HG02623 (cell line): ENCODE measurements at regions not wholly inside any gene's neighbourhood (a gene's known extent, or its start where the extent isn't known, plus 50 kb on each side); places are given as distances from the start of the nearest gene placed in this dataset.

Experiments
- ATAC-seq: cut with Tn5 transposase; IDR thresholded peaks from one replicate; pipeline ENCODE4 v1.9.1; 2021; ENCODE audit warnings: moderate library complexity; ENCODE audit not compliant: unreplicated experiment

DNA sequence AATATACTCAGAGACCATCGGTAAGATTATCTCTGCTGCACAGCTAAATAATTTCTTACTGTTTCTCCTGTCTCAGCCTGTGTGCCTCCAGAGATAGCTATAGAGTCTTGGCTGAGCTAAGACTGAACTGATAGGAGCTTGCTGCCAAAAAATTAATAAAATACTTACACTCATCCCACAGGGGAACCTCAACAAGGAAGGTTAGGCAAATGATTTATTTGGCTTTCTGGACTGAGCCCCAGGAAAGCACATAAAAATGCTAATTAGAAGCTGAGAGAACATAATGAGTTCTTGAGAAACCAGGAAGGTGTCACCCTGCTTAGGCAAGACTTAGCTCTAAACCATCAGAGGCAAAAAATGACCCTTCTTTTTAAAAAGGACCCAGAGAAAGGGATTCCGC, 534.5 kb downstream of the TNS3 start:
- no peak for ATAC-seq

DNA sequence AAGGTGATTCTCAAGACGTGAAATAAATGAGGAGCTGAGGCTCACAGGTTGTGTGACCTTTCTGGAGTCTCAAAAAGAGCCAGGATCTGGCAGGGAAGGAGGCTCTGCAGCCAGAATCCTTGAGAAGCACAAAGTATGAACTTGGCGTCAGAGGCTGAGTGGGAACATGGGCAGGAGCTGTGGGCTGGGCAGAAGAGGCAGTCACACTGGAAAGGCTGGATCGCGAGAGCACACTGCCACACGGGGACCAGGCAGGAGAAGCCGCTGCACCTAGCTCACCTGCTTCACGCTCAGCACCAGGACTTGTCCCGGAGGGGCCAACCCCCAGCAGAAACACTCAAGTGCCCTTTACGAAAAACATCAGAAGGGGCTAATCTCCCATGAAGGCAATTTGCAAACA, 535.0 kb downstream of the TNS3 start:
- ATAC-seq: no peak

DNA sequence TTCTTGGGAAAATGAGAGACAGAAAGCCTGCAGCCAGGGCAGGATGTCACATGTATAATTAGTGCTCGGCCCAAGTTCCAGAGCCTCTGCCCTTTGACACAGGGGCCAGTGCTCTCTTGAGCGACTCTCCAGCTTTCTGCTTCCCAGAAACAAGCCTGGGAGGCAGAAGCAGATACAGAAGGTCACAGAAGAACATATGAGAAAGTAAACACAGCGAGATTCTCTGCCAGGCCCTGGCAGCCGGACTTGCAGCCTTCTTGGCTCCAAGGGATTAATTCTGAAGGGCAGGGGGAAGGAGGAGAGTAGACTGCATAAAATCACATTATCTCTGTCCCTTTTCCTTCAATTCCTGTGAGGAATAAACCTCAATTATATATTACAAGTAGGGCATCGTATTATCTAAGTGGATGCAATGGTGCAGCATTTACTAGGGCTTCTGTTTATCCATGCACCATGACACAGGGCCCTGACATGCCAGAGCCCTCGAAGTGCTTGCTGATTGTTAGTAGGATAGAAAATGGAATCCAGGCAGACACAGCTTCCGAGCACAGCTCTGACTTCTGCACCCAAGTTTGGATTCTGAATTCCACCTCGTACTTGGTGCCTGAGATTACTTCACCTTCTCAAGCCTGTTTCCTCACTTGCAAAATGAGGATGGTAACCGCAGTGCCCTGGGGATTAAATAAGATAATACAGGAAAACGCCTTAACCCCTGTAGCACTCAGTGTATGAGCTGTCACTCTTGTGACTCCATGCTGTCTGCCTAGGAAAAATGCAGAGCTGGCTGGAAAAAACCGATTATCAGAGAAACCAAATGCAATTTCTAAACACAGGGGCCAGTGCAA, 536.5 kb downstream of the TNS3 start:
- no peak for ATAC-seq

GRCh38 chr7:47044625-47045024, 537.3 kb downstream of the TNS3 start:
- ATAC-seq: no peak

DNA sequence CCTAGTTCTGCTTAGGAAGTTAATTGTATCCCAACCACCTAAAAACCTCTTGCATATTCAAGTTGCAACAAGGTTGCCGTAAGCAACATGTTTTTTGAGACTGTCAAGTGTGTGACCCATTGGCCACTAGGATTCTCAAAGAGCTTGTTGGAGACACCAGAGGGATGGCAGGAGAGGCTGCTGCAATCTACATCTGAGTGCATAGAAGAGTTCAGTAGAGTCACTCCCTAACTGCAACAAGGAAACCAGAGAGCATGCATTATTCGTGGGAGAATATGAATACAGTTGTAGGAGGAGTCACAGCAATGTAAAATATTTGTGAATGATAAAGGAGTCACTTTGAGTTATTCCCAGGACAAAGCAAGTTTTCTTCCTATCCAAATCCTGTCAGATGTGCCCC, 538.6 kb downstream of the TNS3 start:
- ATAC-seq: no peak

GRCh38 chr7:47042669-47043068, 539.2 kb downstream of the TNS3 start:
- ATAC-seq: no peak

GRCh38 chr7:47040795-47041347, 541.0 kb downstream of the TNS3 start:
- ATAC-seq: no peak

- ATAC-seq: no peak
These were observed 542.0 kb downstream of the TNS3 start for GRCh38 chr7:47039904-47040303.

GRCh38 chr7:47039089-47039648, 542.7 kb downstream of the TNS3 start:
- ATAC-seq: no peak

DNA sequence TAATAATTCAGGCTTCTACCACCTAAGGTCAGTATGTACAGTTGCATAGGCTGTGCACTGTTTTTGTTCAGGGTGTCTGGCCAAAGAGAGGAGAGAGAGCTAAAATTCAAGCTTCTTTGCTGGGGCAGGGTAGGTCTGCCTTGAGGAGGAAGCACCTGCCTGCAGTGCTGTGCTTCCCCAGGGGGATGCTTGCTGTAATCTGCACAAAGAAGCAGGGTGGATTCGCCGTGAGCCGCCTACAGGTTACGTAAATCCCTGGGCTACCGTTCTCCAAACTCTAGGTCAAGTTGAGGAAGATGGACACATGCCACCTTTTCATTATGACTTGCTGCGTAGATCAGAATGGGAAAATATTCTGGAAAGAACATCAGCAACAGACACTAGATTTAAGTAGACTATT, 543.3 kb downstream of the TNS3 start:
- no peak for ATAC-seq

- ATAC-seq: no peak
These were observed 544.3 kb downstream of the TNS3 start for GRCh38 chr7:47037607-47038006.

GRCh38 chr7:47036909-47037308, 545.0 kb downstream of the TNS3 start:
- no peak for ATAC-seq

GRCh38 chr7:47035522-47035921, 546.4 kb downstream of the TNS3 start:
- ATAC-seq: no peak

GRCh38 chr7:47034180-47034579, 547.7 kb downstream of the TNS3 start:
- no peak for ATAC-seq

DNA sequence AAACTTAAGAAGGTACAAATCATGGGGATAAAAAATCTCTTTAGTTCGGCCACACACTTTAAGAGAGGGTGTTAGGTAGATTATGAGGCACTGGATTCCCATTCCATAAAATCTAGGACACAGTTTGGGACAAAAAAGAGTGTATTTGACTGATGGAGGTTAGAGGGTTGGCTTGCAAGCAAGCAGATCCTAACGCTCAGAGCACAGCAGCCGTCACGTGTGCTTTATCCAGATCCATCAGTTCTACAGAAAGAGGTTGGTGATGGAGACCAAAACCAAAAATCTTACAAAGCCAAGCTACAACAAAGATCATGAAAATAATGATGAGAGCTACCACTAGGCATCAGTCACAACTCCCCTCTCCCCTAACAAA, 549.4 kb downstream of the TNS3 start:
- no peak for ATAC-seq

DNA sequence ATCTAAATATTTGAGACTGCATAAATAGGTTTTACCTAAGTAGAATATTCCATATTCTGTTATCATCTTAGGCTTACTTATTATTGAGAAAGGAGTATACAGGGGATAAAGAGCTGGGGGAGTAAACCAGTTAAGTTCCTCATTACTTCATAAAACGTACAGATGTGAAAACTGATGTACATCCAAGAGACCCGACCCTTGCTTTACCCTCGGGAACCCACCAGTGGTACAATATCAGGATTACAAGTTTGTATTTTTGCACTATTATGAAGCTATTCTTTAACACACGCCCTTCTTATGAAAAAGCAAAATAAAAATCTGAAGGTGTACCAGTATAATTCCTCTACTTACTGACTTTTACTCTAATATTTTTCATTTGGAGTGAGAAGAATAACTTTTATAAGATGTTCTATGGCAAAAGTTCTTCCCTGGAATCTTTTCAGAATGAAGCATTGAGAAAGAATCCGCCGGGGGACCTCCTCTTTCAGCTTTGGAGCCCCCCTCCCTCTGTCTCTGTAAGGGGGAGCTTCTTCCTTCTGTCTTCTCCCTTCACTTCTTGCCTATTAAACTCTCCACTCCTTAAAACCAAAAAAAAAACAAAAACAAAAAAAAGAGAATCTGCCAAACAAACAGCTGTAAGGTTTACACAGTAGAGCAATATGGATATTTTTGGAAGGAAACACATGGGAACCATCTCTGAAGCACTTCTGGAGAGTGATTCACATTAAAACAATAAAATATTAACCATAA, 550.0 kb downstream of the TNS3 start:
- no peak for ATAC-seq

GRCh38 chr7:47028284-47028683, 553.6 kb downstream of the TNS3 start:
- ATAC-seq: no peak

DNA sequence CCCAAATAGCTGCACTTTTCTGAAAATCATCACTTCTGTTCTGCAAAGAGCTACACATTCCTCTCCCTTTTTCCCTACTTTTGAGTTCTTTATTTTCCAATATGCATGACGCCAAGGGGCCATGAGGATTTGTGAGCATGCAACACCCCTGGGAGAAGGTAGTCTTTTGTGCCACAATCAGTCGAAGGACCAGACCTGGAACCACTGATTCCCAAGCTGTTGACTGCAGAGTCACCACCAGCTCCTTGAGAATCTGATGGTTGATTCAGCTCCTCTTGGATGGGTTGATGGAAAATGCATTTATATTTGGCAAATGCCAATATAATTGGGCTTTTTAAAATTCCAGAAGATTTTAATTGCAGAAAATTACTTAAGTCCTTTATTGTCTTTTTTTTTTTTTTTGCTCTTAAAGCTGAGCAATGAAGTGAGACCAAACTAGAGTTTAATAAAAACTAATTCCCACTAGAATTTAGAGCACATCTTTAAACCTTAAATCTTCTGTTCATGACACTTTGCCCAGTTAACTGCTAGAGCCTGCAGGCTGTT, 554.1 kb downstream of the TNS3 start:
- no peak for ATAC-seq

- no peak for ATAC-seq
These were observed 555.0 kb downstream of the TNS3 start for GRCh38 chr7:47026780-47027361.

GRCh38 chr7:47024991-47025390, 556.9 kb downstream of the TNS3 start:
- no peak for ATAC-seq

DNA sequence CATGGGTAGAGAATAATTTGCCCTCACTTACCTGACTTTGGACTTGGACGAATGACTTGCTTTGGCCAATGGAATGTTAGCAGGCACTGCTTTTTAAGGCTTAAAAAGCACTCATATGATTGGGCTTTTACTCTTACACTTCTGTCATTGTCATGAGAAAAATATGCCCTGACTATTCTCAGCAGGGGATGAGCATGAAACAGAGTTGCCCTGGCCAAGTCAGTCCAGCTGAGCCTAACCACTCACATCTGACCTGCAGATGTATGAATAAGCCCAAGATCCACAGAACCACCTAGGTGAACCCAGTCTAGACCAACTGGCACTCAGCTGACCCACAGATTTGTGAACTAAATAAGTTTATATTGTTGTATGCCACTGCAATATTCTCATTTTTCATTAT, 573.5 kb downstream of the TNS3 start:
- no peak for ATAC-seq
